Central memory CD8-positive, alpha-beta T cell (primary cell): ENCODE measurements at regions not wholly inside any gene's neighbourhood (a gene's known extent, or its start where the extent isn't known, plus 50 kb on each side); places are given as distances from the start of the nearest gene placed in this dataset.

Source experiments
- ATAC-seq: fragments of 150-1000 bp; cut with Tn5 transposase; replicated peaks from 2 replicates; pipeline ENCODE4 v1.10.0; 2022; ENCODE audit warnings: mild to moderate bottlenecking, moderate FRiP score, moderate number of reproducible peaks; ENCODE audit not compliant: poor library complexity, severe bottlenecking; ENCODE audit errors: extremely low read depth
- DNase-seq, 2 donors: peaks; one replicate each; pipeline ENCODE4 v3.0.0; 2021; ENCODE audit warnings: low spot score in 2 of 2
- H3K27ac Mint-ChIP-seq: one replicate; pipeline ENCODE4 v1.8.0; 2022; ENCODE audit warnings: low read depth, mild to moderate bottlenecking, moderate library complexity, mixed read lengths
- H3K27me3 Mint-ChIP-seq: one replicate; pipeline ENCODE4 v1.8.0; 2022; ENCODE audit warnings: mixed read lengths
- H3K36me3 Mint-ChIP-seq: one replicate; pipeline ENCODE4 v1.8.0; 2022; ENCODE audit warnings: mild to moderate bottlenecking, moderate library complexity, mixed read lengths; ENCODE audit not compliant: insufficient read depth
- H3K4me1 Mint-ChIP-seq: one replicate; pipeline ENCODE4 v1.8.0; 2022; ENCODE audit warnings: mixed read lengths
- H3K4me3 Mint-ChIP-seq: one replicate; pipeline ENCODE4 v1.8.0; 2022; ENCODE audit warnings: mild to moderate bottlenecking, moderate library complexity, mixed read lengths
- H3K9me3 Mint-ChIP-seq: one replicate; pipeline ENCODE4 v1.8.0; 2022; ENCODE audit warnings: mixed read lengths

GRCh38 chr4:106762666-106763443, 273.3 kb downstream of the DKK2 start:
- ATAC-seq (no peak), DNase-seq (no peak)
- no peaks in the 10 kb centered on the region for H3K36me3 Mint-ChIP-seq
- no peaks in the 10 kb centered on the region for H3K9me3 Mint-ChIP-seq
- H3K27ac Mint-ChIP-seq, result no peak overlapping the region
- no peaks in the 10 kb centered on the region for H3K4me1 Mint-ChIP-seq
- H3K27me3 Mint-ChIP-seq, result no peaks in the 10 kb centered on the region
- no peak overlapping the region for H3K4me3 Mint-ChIP-seq

- ATAC-seq (no peak), DNase-seq (no peak)
- no peaks in the 10 kb centered on the region for H3K4me1 Mint-ChIP-seq
- no peak overlapping the region for H3K27ac Mint-ChIP-seq
- H3K9me3 Mint-ChIP-seq, result peaks cover 11% of the 10 kb centered on the region
- no peaks in the 10 kb centered on the region for H3K27me3 Mint-ChIP-seq
- no peaks in the 10 kb centered on the region for H3K36me3 Mint-ChIP-seq
- no peak overlapping the region for H3K4me3 Mint-ChIP-seq
Measured at GRCh38 chr4:106753426-106753825, 282.7 kb downstream of the DKK2 start.

GRCh38 chr4:106746451-106746850, 289.7 kb downstream of the DKK2 start:
- no peaks in the 10 kb centered on the region for H3K36me3 Mint-ChIP-seq
- no peak overlapping the region for H3K27ac Mint-ChIP-seq
- ATAC-seq (no peak), DNase-seq (no peak)
- H3K9me3 Mint-ChIP-seq, result peaks cover 6% of the 10 kb centered on the region
- H3K4me3 Mint-ChIP-seq, result no peak overlapping the region
- no peaks in the 10 kb centered on the region for H3K4me1 Mint-ChIP-seq
- no peaks in the 10 kb centered on the region for H3K27me3 Mint-ChIP-seq

- no peaks in the 10 kb centered on the region for H3K27me3 Mint-ChIP-seq
- ATAC-seq, result no peak
- H3K36me3 Mint-ChIP-seq, result no peaks in the 10 kb centered on the region
- H3K4me3 Mint-ChIP-seq, result no peak overlapping the region
- H3K4me1 Mint-ChIP-seq, result no peaks in the 10 kb centered on the region
- DNase-seq, result no peak
- H3K9me3 Mint-ChIP-seq, result peaks cover 16% of the 10 kb centered on the region
- no peak overlapping the region for H3K27ac Mint-ChIP-seq
Measured at GRCh38 chr4:106738121-106738520, 298.0 kb downstream of the DKK2 start.

DNA sequence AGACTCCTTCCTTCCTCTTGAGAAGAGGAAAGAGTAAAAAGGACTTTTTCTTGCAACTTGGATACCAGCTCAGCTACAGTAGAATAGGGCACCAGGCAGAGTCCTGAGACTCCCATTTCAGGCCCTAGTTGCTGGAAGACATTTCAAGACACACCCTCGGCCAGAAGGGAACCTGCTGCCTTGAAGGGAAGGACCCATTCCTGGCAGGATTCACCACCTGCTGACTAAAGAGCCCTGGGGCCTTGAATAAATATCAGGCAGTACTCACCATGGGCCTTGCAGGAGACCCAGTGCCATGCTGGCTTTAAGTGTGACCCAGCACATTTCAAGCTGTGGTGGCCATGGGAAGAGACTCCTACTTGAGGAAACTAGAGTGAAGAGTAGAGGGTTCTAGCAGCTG, 317.6 kb downstream of the DKK2 start:
- Mint-ChIP-seq H3K27me3 (no peaks in the 10 kb centered on the region), H3K4me3 (no peak overlapping the region), H3K27ac (no peak overlapping the region), H3K36me3 (no peaks in the 10 kb centered on the region), H3K4me1 (no peaks in the 10 kb centered on the region), H3K9me3 (peaks cover 11% of the 10 kb centered on the region)
- DNase-seq (no peak), ATAC-seq (no peak)

- H3K36me3 Mint-ChIP-seq, result no peaks in the 10 kb centered on the region
- peaks cover 17% of the 10 kb centered on the region for H3K9me3 Mint-ChIP-seq
- H3K4me3 Mint-ChIP-seq, result no peak overlapping the region
- no peaks in the 10 kb centered on the region for H3K27me3 Mint-ChIP-seq
- no peaks in the 10 kb centered on the region for H3K4me1 Mint-ChIP-seq
- DNase-seq (no peak), ATAC-seq (no peak)
- H3K27ac Mint-ChIP-seq, result no peak overlapping the region
Measured at GRCh38 chr4:106717091-106717490, 319.0 kb downstream of the DKK2 start.

DNA sequence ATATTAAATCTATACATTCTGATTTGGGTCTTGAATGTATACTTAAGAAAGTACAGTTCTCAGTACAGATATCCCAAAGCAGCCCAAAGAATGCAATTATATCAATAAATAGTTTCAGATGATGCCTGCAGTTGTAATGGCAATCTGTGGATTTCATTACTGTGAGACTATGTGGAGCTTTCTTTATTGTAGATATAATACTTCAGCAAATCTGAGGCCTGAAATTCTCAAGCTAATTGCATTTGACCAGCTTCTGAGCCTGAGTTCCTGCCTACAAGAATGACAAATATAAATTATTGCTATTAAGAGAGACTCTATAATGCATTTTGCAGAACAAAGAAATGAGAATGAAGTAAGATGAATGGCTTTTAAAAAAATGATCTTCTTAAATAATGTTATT, 320.3 kb downstream of the DKK2 start:
- peaks cover 17% of the 10 kb centered on the region for H3K9me3 Mint-ChIP-seq
- H3K4me1 Mint-ChIP-seq, result no peaks in the 10 kb centered on the region
- H3K4me3 Mint-ChIP-seq, result no peak overlapping the region
- no peak for DNase-seq
- ATAC-seq, result no peak
- H3K27ac Mint-ChIP-seq, result no peak overlapping the region
- H3K36me3 Mint-ChIP-seq, result no peaks in the 10 kb centered on the region
- H3K27me3 Mint-ChIP-seq, result no peaks in the 10 kb centered on the region

DNA sequence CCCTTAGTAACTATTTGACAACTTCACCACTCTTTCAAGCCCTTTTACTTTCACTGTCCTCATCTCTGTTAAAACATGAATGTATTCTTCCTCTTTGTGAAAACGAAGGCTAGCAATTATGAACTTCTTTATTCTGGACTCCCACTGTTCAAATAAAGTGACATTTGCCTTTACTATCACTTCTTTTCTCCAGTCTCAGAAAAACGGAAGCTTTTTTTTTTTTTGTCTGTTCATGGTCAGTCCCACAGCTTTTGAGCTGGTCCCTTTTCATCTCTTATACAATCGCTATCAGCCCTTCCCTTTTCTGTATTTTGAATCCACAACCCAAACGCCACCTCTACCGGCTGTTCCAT, 327.7 kb downstream of the DKK2 start:
- H3K4me1 Mint-ChIP-seq, result no peaks in the 10 kb centered on the region
- H3K4me3 Mint-ChIP-seq, result no peak overlapping the region
- ATAC-seq, result no peak
- no peaks in the 10 kb centered on the region for H3K36me3 Mint-ChIP-seq
- no peak overlapping the region for H3K27ac Mint-ChIP-seq
- H3K27me3 Mint-ChIP-seq, result no peaks in the 10 kb centered on the region
- DNase-seq, result no peak
- peaks cover 26% of the 10 kb centered on the region for H3K9me3 Mint-ChIP-seq

DNA sequence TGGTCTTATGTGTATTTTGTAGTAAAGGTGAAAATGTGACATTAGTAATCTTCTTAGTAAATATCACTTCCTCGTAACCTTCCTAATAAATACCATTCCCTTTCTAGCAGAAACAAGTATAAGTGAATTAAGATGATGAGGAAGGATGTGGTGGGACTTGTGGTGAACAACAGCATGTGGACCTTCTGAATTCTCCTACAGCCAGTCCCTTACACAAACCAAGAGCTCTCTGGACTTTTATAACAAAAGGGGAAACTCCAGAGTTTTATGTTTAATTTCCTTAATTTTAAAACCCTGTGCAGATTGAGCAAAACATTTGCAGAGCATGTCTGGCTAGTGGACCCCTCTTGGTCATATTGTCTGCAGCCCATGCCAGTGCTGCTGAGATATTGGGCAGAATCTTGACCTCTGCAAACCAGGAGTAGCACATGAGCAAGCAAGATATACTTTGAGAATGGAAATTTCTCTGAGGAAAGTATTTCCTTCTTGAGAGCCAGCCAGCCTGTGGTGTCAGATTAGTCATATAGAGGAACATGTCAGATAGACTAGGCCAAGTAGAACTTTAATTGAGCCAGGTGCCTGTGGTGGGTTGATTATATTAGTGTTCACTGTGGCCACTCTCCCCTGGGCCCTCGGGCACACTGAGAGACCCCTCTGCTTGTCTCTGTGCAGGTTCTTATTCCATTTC, 328.2 kb downstream of the DKK2 start:
- DNase-seq, result no peak
- peaks cover 21% of the 10 kb centered on the region for H3K9me3 Mint-ChIP-seq
- H3K4me1 Mint-ChIP-seq, result no peaks in the 10 kb centered on the region
- no peak overlapping the region for H3K27ac Mint-ChIP-seq
- peak; percentile 24 for ATAC-seq
- no peak overlapping the region for H3K4me3 Mint-ChIP-seq
- H3K27me3 Mint-ChIP-seq, result no peaks in the 10 kb centered on the region
- no peaks in the 10 kb centered on the region for H3K36me3 Mint-ChIP-seq

GRCh38 chr4:106704253-106704870, 331.8 kb downstream of the DKK2 start:
- H3K4me3 Mint-ChIP-seq, result no peak overlapping the region
- DNase-seq (no peak), ATAC-seq (no peak)
- H3K27ac Mint-ChIP-seq, result no peak overlapping the region
- peaks cover 23% of the 10 kb centered on the region for H3K9me3 Mint-ChIP-seq
- H3K27me3 Mint-ChIP-seq, result no peaks in the 10 kb centered on the region
- no peaks in the 10 kb centered on the region for H3K4me1 Mint-ChIP-seq
- peaks cover 1% of the 10 kb centered on the region for H3K36me3 Mint-ChIP-seq

GRCh38 chr4:106700321-106700720, 331.7 kb upstream of the GIMD1 start:
- Mint-ChIP-seq H3K4me1 (no peaks in the 10 kb centered on the region), H3K36me3 (peaks cover 1% of the 10 kb centered on the region), H3K9me3 (peaks cover 23% of the 10 kb centered on the region), H3K4me3 (no peak overlapping the region), H3K27me3 (no peaks in the 10 kb centered on the region), H3K27ac (no peak overlapping the region)
- ATAC-seq (no peak), DNase-seq (no peak)

DNA sequence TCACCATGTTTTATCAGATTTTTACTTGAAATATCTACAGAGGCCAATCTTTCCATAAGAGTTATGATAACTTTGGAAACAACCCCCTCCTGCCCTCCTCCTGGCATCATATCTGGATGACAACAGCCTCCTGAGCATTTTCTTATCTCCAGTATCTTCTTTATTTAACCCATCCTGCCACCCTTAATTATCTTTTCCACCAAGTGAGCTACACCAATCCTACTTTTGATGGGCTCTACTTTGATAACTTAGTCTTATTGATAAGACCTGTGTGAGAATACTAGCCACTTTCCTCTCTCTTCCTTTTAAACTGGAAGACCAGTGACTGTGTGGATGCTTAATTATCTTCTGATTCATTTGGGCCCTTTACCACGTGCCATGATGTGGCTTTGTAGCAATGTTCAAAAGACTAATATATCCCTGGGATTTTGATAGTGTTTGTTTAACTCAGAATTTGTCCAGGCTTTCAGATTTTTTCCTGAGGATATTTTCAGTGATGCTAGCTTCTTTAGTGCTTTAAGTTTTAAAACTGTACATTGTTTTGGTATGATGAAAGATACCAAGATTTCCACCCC, 330.1 kb upstream of the GIMD1 start:
- H3K27me3 Mint-ChIP-seq, result no peaks in the 10 kb centered on the region

More for the DNA sequence above, 330.1 kb upstream of the GIMD1 start:
- peaks cover 1% of the 10 kb centered on the region for H3K36me3 Mint-ChIP-seq
- no peak overlapping the region for H3K4me3 Mint-ChIP-seq
- peaks cover 28% of the 10 kb centered on the region for H3K9me3 Mint-ChIP-seq
- ATAC-seq (no peak), DNase-seq (no peak)
- H3K27ac Mint-ChIP-seq, result no peak overlapping the region
- H3K4me1 Mint-ChIP-seq, result no peaks in the 10 kb centered on the region
